Raji (cell line): ENCODE measurements at regions not wholly inside any gene's neighbourhood (a gene's known extent, or its start where the extent isn't known, plus 50 kb on each side); places are given as distances from the start of the nearest gene placed in this dataset.

ENCODE experiments used
- POLR2A ChIP-seq: IDR thresholded peaks from 2 replicates; pipeline ENCODE4 v1.6.1; 2011; ENCODE audit warnings: low read depth, low read length, control low read depth; ENCODE audit not compliant: insufficient read depth

DNA sequence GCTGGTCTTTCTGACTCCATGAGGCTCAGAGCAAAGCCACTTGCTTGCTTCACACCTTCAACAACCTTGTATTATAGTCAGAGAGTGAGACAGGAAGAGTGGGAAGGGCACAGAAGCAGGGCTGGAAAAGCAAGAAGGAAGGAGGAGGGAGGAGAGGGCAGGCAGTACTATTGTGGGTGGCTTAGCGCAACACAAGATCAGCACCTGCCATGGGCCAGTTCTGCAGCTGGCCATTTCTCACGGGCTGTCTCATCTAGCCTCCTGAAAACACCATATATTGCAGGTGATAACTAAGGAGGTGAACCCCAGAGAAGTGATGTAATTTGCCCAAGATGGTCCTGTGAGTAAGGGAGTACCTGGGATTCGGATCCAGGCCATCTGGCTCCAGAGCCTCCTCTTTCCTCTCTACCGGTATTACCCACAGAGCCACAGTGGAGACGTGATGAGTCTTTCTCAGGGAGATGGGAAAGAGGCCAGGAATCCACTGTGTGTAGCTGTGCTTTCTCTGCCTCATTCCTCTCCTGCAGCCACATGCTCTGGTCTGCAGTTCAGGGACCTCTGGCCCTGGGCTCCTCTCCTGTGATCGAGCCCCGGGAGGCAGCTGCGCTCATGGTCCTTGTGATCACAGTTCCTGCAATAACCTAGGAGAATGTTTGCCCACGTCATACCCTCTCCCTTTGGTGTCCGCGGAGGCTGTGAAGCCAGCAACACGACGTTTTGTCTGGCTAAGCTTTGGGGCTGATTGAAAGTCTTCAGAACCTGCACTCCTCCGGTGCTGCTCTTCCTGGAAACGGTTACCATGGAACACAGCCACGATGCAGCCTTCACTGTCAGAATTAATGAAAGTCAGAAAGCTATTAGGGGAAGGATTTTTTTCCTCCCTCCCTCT is 178.1 kb upstream of the CCL2 start:
- TF ChIP-seq POLR2A: no peak

DNA sequence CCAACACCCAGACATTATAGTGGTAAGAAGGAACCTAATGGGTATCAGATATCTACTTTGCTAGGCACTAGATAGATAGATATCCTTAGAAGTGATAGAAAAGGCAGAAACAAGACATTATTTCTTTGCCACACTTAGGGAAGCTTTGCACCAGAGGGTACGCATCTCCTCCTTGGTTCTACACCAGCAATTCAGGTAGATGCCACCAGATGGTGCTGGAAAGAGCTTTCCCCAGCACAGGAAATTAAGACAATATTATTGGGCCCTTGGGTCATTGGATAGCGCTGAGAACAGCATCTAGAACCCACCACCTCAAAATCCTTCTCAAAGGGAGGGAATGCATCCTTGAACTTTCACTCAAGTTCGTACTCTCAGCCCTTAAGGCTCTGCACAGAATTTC is 173.8 kb upstream of the CCL2 start:
- TF ChIP-seq POLR2A: no peak

DNA sequence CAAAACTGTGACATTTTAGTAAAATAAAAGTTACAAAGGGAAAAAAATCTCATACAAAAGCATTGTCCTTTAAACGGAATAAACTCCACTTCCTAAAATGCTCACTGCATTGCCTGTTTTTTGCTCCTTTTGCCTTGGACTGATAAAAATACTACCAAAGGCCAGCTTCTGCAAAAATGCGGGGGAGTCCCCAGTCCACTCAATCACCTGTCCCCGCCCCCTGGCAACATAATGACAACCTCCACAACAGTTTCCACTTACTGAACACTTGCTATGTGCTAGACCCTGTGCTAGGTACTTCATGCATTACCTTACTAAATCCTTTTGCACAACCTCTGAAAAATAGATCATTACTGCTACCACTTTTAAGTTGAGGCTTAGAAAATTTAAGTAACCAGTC is 172.7 kb upstream of the CCL2 start:
- TF ChIP-seq POLR2A: no peak

DNA sequence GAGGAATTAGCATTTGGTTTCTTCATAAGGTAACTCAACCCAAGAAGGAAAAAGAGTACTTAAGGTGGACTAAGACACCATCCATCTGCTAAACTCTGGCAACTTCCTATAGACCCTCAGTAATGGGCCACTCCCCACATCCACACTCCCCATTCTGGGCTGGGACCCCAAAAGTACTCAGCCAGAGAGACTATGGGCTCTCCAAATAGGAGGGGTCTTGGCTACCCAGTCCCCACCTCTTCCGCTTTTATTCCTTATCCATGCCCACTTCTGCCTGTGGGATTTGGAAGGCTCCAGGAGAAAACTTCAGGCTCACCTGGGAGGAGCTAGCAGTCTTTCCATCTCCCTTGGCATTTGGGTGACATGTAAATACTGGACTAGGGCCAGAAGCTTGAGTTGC is 164.5 kb upstream of the CCL2 start:
- no peak for TF ChIP-seq POLR2A

DNA sequence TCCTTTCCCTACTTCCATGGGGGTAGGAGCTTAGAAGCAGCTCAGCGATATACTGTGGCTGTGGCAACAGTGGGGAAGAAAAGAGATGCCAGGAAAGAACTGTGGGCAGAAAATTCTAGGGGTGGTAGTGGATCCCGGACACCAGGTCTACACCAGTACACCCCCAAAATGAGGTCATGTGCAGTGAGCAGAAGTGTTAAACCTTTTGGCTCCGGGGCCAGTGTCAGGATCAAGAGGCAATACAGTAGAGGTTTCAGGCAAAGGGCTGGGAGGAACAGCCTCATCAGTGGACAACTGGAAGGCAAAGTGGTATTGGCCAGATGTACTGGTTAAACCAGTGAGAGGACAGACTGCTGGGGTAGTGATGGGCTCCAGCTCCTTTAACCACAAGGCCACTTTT is 163.1 kb upstream of the CCL2 start:
- TF ChIP-seq POLR2A: no peak

DNA sequence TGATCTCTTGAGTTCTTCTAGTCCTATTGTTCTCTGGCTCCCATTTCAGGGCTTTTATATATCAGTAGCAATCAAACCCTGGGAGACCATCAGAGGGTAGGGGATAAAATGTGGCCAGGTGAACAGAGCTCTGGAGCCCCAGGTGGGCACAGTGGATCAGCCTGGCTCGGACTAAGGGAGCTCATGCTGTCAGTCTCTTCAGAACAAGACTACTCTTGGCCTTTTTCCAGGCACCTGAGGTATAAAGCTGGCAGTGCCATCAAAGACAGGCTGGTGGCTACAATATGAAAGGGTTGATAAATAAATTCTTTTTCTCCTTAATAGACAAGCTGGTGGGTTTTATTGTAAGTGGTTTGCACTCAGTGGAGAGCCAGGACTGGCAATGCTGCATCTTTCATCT is 160.0 kb upstream of the CCL2 start:
- TF ChIP-seq POLR2A: no peak

DNA sequence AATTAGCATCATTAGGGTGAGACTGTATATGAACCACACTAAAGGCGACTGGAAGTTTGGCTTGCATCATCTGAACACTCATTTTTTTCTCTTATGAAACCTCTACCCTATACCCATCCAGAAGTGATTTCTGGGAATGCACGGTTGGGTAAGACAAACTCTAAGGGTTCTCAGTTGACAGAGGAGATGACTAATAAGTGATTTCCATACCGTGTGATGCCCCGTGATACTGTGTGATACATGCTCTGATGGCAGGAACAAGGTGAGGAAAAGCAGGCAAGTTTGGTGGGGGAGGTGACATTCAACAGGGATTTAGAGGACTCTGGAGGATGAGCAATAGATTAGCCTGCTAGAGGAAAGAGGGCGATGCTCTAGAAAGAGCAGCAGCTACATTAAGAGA is 156.4 kb upstream of the CCL2 start:
- TF ChIP-seq POLR2A: no peak

DNA sequence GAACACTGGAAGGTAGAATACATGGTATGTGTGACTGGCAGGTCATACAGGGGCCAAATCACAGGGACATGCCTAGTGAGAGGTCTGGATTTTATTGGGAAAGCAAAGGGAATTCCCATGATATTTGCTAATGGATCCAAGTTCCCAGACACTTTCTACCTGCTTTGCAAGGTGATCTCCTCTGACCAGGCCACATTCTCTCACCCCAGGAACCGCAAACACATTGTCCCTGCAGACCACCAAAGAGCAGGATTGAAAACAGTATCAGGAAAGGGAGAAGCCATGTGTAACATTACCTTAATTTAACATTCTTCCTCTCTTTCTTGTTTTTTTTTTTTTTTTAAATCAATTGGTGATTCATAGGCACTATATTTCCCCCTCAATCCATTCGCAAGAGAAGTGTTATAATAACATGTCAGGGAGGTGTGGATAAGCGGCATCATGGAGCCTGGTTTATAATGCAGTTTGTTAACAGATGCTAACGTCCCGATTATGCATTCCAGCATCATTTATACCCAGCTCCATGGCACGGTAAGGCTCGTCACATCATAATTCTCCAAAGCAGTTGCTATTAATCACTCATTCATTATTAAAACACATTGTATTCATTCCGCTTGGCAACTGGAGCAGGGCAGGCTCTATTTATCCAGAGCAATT is 155.1 kb upstream of the CCL2 start:
- TF ChIP-seq POLR2A: no peak

DNA sequence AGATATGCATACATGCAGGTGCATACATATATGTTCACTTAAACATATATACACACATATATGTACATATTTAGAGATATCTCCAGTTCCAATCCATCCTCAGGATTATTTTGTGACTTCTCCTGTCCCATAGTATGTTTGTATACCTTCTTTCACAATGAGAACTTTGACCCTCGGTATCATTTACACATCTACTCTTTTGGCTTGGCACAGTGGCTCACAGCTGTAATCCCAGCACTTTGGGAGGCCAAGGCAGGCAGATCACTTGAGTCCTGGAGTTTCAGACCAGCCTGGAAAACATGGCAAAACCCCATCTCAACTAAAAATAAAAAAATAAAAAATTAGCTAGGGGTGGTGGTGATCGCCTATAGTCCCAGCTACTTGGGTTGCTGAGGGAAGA is 148.1 kb upstream of the CCL2 start:
- no peak for TF ChIP-seq POLR2A

DNA sequence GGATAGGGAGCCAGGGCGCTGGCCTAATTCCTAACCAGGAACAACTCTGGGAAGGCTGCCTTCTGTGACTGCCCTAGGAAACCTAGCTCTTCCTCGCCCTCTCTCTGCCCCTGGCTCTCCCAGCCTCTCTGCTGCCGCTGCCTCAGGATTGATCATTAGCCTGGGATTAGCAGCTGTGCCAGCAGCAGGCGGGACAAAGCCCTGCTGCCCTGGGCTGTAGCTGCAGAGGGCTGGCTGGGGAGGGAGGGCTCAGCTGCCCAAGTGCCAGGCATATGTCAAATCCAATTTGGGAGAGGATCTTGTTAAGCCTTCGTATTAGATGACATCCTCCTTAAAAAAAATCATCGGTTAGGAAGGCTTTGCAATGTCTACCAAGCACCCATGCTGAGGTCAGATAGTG is 144.8 kb upstream of the CCL2 start:
- TF ChIP-seq POLR2A: no peak

DNA sequence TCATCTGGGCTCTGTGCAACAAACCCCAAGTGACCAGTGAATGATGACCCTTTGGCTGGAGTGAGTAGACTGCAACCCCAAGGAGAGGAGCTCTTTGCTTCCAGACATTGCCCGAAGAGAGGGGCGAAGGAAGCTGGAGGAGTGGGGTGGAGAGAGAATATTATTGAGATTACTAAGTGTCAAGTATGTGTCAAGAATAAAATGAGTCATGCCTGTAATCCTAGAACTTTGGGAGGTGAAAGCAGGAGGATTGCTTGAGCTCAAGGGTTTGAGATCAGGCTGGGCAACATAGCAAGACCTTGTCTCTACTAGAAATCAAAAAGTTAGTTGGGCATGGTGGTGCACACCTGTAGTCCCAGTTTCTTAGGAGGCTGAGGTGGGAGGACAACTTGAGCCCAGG is 142.0 kb upstream of the CCL2 start:
- no peak for TF ChIP-seq POLR2A

DNA sequence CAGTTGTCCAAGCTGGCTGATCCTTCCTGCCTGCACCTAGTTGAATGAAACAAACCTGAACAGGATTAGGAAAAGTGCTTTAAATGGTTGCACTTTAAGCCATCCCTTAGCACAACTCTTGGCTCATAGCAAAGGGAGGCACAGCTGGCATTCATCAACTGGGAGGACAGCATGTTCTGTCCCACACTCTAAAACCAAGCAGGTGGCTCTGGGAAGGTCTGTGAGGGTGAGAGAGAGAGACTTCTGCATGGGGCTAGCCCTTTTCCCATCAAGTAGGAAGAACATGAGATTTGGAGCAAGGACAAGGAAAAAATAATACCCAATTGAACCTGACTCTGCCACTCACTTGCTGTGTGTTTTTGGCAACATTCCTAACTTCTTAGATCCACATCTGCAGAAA is 140.9 kb upstream of the CCL2 start:
- TF ChIP-seq POLR2A: no peak

DNA sequence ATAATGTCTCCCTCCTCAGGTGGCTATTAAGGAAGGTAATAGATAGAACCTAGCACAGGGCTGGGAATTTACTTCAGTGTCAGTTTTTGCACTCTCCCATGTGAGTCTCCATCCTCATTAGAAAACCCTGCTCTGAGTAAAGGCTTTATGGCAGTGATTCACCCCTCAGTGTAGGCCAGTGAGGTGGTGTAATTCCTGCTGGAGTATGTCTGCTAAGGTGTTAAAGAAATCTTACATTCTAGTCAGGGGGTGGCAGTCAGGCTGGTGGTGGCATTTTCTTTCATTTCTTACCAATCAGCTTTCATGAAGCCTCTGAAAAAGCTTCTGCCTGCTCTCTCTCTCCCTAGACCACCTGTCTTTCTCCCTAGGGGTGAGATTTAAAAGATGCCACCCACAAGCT is 138.8 kb upstream of the CCL2 start:
- no peak for TF ChIP-seq POLR2A

DNA sequence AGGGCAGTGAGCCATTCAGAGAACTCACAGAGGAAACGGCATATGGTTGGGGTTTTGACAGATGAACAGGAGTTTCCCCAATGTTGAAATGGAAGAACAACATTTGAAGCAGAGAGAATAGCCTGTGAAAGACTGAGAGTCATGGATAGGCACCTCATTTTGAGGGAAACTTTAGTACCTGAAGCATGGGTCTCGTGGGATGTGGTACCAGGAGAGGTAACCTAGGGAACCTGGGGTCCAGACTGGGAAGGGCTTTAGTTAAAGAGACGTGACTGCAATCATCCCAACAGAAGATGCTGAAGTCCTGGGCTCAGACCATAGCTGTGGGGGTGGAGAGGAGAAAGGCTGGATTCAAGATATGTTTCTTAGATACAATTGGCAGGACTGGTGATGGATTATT is 137.8 kb upstream of the CCL2 start:
- no peak for TF ChIP-seq POLR2A

DNA sequence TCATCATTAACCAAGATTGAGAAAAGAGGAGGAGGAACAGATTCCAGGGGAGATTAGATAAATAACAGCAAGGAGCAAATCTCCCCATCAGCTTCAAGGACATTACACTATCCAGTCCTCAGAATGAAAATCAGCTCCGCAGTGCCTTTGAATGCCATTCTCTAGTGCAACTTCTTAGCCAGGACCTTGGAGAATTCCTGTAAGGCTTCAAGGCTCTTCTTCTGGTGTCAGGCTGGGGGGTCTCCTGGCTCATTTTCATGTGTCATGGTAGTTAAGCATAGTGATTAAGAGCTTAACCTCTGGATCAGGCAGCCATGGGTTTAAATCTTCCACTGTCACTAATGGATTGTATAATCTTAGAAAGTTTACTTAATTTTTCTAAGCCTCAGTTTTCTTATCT is 137.3 kb upstream of the CCL2 start:
- TF ChIP-seq POLR2A: no peak

DNA sequence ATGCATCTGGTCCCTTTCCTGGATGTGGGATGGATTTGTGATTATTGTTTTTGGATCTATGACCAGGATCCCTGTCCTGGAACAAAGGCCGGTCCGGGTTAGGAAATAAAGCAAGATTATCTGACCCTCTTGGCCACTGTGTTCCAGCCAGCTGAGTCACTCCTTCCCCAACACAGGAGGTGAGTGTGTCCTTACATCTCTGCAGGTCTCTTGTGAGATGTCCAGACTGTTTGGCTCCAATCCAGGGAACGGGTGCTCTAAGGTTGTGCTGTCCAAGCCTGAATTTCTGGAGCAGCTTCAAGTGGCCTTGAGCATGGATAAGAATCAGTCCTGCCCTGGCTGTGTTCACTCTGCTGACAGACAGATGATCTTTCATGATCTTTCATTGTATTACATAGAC is 136.5 kb upstream of the CCL2 start:
- TF ChIP-seq POLR2A: no peak

DNA sequence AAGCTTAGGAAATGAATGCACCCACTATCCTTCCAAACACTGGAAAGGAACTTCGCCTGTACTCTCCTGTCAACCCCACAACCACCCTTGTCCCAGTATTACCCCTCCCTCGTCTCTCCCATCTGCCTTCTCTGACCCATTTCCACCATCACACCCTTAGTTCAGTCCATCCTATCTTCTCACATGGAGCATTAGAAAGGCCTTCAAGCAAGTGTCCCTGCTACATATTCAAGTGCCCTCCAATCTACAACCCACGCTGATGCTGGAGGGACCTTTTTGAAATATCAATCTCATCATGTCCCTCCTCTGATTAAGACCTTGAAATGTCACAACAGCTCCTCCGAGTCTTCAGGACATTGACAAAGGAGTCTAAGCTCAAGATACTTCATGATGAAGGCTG is 133.8 kb upstream of the CCL2 start:
- TF ChIP-seq POLR2A: no peak
